B cell (primary cell): ENCODE measurements at regions not wholly inside any gene's neighbourhood (a gene's known extent, or its start where the extent isn't known, plus 50 kb on each side); places are given as distances from the start of the nearest gene placed in this dataset.

ENCODE experiments used
- CTCF ChIP-seq: fragments of 200-600 bp; IDR thresholded peaks from one replicate; pipeline ENCODE4 v1.8.0; 2022; ENCODE audit warnings: antibody characterized with exemption, mild to moderate bottlenecking
- EZH2 ChIP-seq: IDR thresholded peaks from 2 replicates; pipeline ENCODE4 v1.6.1; 2012; ENCODE audit warnings: borderline replicate concordance, low read depth, mild to moderate bottlenecking, moderate library complexity, low read length; ENCODE audit not compliant: insufficient read depth, poor library complexity, severe bottlenecking

- no peak for TF ChIP-seq CTCF
- no peak for TF ChIP-seq EZH2
Measured at GRCh38 chr3:159724627-159725026, 264.0 kb upstream of the IL12A start.
